ENCODE measurements at regions not wholly inside any gene's neighbourhood (a gene's known extent, or its start where the extent isn't known, plus 50 kb on each side); places are given as distances from the start of the nearest gene placed in this dataset.

DNA sequence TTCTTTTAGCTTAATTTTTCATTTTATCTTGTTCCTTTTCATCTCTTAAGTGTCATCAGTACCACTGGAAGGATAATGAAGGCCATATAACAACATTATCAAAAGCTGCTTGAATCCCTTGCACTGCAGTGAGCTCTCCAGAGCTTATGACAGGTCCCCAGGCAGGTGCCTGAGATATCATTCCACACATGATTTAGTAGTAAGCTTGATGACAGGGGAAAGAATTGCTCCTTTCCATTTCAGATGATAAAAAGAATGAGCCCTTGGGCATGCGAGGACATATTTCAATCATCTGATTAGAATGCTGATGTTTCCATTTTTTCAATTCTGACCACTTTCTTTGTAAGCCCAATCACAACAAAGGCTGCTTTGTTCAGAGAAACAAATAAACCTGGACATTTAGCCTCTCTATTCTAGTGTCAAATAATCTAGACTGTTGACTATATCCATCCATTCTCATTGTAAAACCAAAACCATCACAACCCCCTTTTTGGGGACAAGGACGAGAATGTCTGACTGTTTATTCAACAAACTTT, 567.8 kb downstream of the IGSF11 start:
- no peak for DNase-seq (ENCODE audit: low read depth in 2 of 3, low spot score in 2 of 3)

- no peak for DNase-seq (ENCODE audit: low read depth in 2 of 3, low spot score in 2 of 3)
These were observed 565.8 kb downstream of the IGSF11 start for GRCh38 chr3:118468801-118469200.

DNA sequence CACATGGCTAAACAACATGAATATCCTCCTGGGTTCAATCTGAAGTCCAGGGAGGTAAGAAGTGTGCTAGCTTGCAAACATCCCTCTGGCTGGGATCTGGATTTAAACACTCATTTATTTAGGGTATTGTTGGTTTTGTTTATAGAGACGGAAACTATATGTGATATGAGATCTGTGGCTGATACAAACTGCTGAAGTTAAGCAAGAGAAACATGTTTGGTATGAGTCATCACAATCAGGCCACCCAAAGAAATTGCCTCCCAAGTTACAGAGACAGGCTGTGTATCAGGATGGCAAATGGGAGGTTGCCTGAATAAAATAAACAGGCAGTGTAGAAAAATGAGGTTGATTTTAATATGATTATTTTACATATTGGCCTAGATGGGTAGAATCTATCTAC, 562.1 kb downstream of the IGSF11 start:
- no peak for DNase-seq (ENCODE audit: low read depth in 2 of 3, low spot score in 2 of 3)

- DNase-seq (ENCODE audit: low read depth in 2 of 3, low spot score in 2 of 3) = no peak
These were observed 561.3 kb downstream of the IGSF11 start for GRCh38 chr3:118473343-118473742.

DNA sequence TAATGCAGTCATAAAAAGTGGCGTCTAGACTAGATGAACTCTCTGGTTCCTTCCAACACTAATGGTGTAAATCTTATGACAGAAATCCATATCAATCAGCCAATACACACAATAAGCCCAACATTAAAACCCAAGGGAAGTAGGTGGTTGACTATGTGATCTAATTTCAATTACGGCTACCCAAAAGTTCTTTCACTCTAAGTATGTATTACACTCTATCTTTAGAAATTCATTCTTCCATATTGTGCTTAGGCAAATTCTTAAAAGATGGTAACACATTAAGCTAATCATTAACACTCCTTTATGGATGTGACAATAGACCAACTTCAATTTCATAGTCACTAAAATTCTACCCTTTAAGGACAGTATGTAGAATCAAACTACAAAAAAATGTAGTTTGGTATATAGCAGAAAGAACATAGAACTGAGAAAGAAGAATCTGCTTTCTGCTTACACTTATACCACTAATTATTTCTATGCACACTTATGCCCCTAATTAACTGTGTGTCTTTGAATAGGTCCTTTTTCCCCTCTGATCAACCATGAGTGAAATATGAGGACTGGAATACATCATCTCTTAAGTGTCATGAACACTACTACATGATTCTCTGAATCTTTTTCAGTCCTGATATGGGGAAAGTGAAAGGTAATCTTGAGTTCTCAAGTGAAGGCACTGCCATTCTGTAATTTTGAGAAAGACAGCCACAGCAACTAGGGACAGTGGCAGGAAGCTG, 557.6 kb downstream of the IGSF11 start:
- DNase-seq (ENCODE audit: low read depth in 2 of 3, low spot score in 2 of 3) = no peak

GRCh38 chr3:118477768-118478167, 556.9 kb downstream of the IGSF11 start:
- DNase-seq (ENCODE audit: low read depth in 2 of 3, low spot score in 2 of 3) = no peak

- no peak for DNase-seq (ENCODE audit: low read depth in 2 of 3, low spot score in 2 of 3)
These were observed 555.9 kb downstream of the IGSF11 start for GRCh38 chr3:118478706-118479276.

GRCh38 chr3:118479376-118479775, 555.3 kb downstream of the IGSF11 start:
- DNase-seq (ENCODE audit: low read depth in 2 of 3, low spot score in 2 of 3) = no peak

- DNase-seq (ENCODE audit: low read depth in 2 of 3, low spot score in 2 of 3) = no peak
These were observed 554.4 kb downstream of the IGSF11 start for GRCh38 chr3:118480101-118480860.

- DNase-seq (ENCODE audit: low read depth in 2 of 3, low spot score in 2 of 3) = no peak
These were observed 549.0 kb downstream of the IGSF11 start for GRCh38 chr3:118485693-118486092.

DNA sequence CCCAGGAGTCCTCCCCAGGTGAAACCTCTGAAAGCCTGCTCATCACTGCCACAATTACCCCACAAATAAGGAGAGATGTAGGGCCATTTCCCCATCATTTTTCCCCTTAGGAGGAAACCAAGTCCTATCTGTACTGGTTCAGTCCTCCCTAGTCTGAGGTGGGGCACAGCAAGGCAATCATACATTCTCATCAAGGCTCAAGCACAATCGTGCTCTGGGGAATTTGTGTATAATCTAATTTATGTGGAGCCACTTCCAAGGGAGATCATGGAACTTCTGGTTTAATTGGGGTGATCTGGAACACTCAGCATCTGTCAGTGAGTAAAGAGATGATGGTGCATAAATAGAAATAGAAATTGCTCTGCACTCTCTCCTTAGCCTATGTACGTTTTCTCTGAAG, 546.9 kb downstream of the IGSF11 start:
- DNase-seq (ENCODE audit: low read depth in 2 of 3, low spot score in 2 of 3) = no peak

DNA sequence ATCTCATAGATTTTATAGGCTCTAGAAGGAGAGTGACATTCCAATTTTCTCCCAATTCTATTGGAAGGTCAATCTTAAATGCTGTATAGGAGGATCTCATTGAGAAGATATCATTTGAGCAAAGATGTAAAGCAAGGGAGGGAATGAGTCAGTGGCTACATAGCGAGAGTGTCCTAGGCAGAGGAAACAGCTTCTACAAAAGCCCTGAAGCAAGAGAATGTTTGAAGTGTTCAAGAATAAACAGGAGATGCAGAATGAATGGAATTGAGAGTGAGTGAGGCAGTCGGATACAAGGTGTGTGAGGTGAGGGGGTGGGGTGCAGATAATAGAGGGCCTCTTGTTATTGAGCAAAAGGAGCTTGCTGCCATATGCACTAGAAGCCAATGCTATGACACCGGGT, 545.9 kb downstream of the IGSF11 start:
- DNase-seq (ENCODE audit: low read depth in 2 of 3, low spot score in 2 of 3) = no peak

GRCh38 chr3:118495206-118495605, 539.4 kb downstream of the IGSF11 start:
- DNase-seq (ENCODE audit: low read depth in 2 of 3, low spot score in 2 of 3) = no peak

- no peak for DNase-seq (ENCODE audit: low read depth in 2 of 3, low spot score in 2 of 3)
These were observed 537.4 kb downstream of the IGSF11 start for GRCh38 chr3:118497274-118497673.

DNA sequence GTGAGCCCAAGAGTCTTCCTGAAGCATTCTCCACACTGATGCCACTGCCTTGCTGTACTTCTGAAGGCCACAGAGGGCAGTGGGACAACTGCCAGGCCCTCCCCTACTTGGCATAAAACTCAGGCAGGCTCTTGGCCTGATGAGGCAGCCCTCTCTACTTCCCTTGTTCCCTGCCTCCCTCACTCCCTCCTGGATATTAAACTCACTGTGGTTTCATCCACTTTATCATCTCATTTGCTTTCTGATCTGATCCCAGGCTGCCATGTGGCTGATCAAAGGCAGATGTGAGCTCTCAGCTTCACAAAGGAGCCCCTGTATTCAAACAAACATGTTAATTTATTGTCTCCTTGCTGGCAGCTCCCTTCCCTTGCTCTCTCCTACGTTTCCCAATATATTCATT, 533.5 kb downstream of the IGSF11 start:
- DNase-seq (ENCODE audit: low read depth in 2 of 3, low spot score in 2 of 3) = no peak

- DNase-seq (ENCODE audit: low read depth in 2 of 3, low spot score in 2 of 3) = no peak
These were observed 529.7 kb downstream of the IGSF11 start for GRCh38 chr3:118504906-118505305.

- DNase-seq (ENCODE audit: low read depth in 2 of 3, low spot score in 2 of 3) = no peak
These were observed 528.9 kb downstream of the IGSF11 start for GRCh38 chr3:118505784-118506183.

GRCh38 chr3:118511402-118511801, 523.2 kb downstream of the IGSF11 start:
- no peak for DNase-seq (ENCODE audit: low read depth in 2 of 3, low spot score in 2 of 3)

DNA sequence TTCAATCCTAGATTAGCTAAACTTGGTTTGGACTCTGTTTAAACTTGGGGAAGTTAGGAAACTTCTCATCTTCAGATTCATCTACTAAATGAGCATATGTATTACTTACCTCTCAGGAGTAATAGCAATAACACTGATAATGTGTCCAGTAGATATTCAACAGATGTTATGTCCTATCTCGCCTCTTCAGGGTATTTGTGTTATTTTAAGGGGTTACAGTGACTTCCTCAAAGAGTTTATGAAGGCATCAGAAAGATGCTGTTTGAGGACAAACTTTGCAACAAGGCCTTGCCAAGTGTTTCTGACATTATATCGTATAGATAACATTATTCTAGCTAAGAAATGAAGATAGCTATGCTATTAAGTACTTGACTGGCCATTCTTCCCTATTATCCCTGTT, 522.3 kb downstream of the IGSF11 start:
- no peak for DNase-seq (ENCODE audit: low read depth in 2 of 3, low spot score in 2 of 3)

GRCh38 chr3:118525077-118525476, 509.6 kb downstream of the IGSF11 start:
- no peak for DNase-seq (ENCODE audit: low read depth in 2 of 3, low spot score in 2 of 3)

DNA sequence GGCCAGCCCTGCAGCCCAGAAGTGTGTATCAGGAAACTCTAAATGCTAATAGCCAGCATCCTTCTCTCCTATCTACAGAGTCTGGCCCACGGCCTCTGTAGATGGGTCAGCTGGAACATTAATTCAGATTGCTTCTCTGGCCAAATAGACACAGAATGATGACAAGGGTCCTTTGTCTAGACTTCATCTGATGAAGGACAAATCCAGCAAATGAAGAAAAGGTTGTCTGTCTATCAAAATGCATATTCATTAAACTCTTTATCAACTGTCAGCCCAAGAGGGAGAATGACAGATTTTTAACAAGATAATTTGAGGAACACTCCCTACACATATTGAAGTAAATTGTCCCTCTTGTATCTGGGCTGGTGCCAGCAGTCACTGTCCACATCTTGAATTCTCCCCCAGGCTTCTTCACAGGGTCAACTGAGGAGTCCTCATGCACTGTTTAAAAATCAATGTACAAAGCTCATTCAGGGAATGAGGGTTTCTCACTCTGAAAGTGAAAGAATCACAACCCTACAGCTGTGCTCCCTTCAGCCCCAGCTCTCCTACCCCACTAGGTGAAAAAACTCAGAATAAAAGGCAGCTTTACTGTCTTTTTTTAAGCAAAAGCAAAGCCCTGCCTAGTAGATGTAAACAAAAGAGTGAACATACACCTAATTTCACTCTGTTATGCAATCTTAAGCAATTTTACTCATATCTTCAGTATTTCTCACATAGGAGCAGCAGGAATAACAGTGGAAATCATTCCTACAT, 507.7 kb downstream of the IGSF11 start:
- no peak for DNase-seq (ENCODE audit: low read depth in 2 of 3, low spot score in 2 of 3)
